Naive thymus-derived CD8-positive, alpha-beta T cell (primary cell): ENCODE measurements at regions not wholly inside any gene's neighbourhood (a gene's known extent, or its start where the extent isn't known, plus 50 kb on each side); places are given as distances from the start of the nearest gene placed in this dataset.
"Not testable (repeated sequence)": the region's sequence is repeated elsewhere in the genome, so short reads cannot be mapped to it uniquely, and the experiment has no call there.

Source experiments
- ATAC-seq, 2 donors: fragments of 150-1000 bp; cut with Tn5 transposase in 1 of 2; sonication (Bioruptor Pico), chemical (Tn5 transposase) in 1 of 2; 1 replicate in 1 of 2; 2 replicates in 1 of 2; pipeline ENCODE4 v1.10.0; 2021; ENCODE audit warnings: mild to moderate bottlenecking in 2 of 2, moderate library complexity in 2 of 2
- POLR2A ChIA-PET: fragments of 350-600 bp; sonication (Branson Sonifier 250); formaldehyde crosslinking; loops from one replicate; lab custom pipeline; 2021; ENCODE audit warnings: antibody characterized with exemption; lab: Charles Lee
- DNase-seq, 10 donors: peaks; one replicate each; pipeline versions ENCODE4 v3.0.0 to v3.0.0-alpha.2; 2020 to 2022
- H3K27ac Mint-ChIP-seq, 10 donors: one replicate each; pipeline ENCODE4 v1.8.0; 2020 to 2022; ENCODE audit warnings: mild to moderate bottlenecking in 10 of 10, mixed read lengths in 10 of 10, moderate library complexity in 4 of 10, inconsistent platforms in 1 of 10
- H3K27me3 Mint-ChIP-seq, 5 donors: one replicate each; pipeline ENCODE4 v1.8.0; 2021 to 2022; ENCODE audit warnings: mixed read lengths in 5 of 5
- H3K36me3 Mint-ChIP-seq, 3 donors: one replicate each; pipeline ENCODE4 v1.8.0; 2020 to 2022; ENCODE audit warnings: mixed read lengths in 3 of 3, mild to moderate bottlenecking in 2 of 3, inconsistent platforms in 1 of 3
- H3K4me1 Mint-ChIP-seq, 4 donors: one replicate each; pipeline ENCODE4 v1.8.0; 2021 to 2022; ENCODE audit warnings: mixed read lengths in 4 of 4
- H3K4me3 Mint-ChIP-seq, 10 donors: one replicate each; pipeline ENCODE4 v1.8.0; 2020 to 2022; ENCODE audit warnings: mild to moderate bottlenecking in 10 of 10, mixed read lengths in 10 of 10, moderate library complexity in 6 of 10, inconsistent platforms in 1 of 10
- H3K9me3 Mint-ChIP-seq, 9 donors: one replicate each; pipeline ENCODE4 v1.8.0; 2020 to 2022; ENCODE audit warnings: mixed read lengths in 9 of 9, mild to moderate bottlenecking in 3 of 9, inconsistent platforms in 1 of 9, moderate library complexity in 1 of 9

- ATAC-seq (no peak), DNase-seq (no peak)
- no peak overlapping the region for H3K27ac Mint-ChIP-seq
- no peaks in the 10 kb centered on the region for H3K4me1 Mint-ChIP-seq
- peaks cover 0 to 10% (median 3%) of the 10 kb centered on the region in 9 donors for H3K9me3 Mint-ChIP-seq
- H3K36me3 Mint-ChIP-seq = no peaks in the 10 kb centered on the region
- no peak overlapping the region for H3K4me3 Mint-ChIP-seq
- H3K27me3 Mint-ChIP-seq = peaks cover 0 to 4% (median 0%) of the 10 kb centered on the region in 5 donors
- POLR2A ChIA-PET = no interaction called here
Observed at GRCh38 chr12:14086838-14087237, 105.4 kb upstream of the GRIN2B start.

- ATAC-seq (no peak), DNase-seq (no peak)
- POLR2A ChIA-PET = no interaction called here
- Mint-ChIP-seq H3K4me1 (peaks cover 0 to 2% (median 0%) of the 10 kb centered on the region in 4 donors), H3K9me3 (peaks cover 3 to 31% (median 9%) of the 10 kb centered on the region in 9 donors), H3K36me3 (peaks cover 0 to 19% (median 0%) of the 10 kb centered on the region in 3 donors), H3K27ac (no peak overlapping the region), H3K27me3 (peaks cover 5 to 50% (median 16%) of the 10 kb centered on the region in 5 donors), H3K4me3 (no peak overlapping the region)
Observed at GRCh38 chr12:14099994-14100393, 118.6 kb upstream of the GRIN2B start.

GRCh38 chr12:14101556-14101955, 120.2 kb upstream of the GRIN2B start:
- POLR2A ChIA-PET, H3K4me3 Mint-ChIP-seq: not testable (repeated sequence)
- peaks cover 0 to 19% (median 0%) of the 10 kb centered on the region in 3 donors for H3K36me3 Mint-ChIP-seq

DNA sequence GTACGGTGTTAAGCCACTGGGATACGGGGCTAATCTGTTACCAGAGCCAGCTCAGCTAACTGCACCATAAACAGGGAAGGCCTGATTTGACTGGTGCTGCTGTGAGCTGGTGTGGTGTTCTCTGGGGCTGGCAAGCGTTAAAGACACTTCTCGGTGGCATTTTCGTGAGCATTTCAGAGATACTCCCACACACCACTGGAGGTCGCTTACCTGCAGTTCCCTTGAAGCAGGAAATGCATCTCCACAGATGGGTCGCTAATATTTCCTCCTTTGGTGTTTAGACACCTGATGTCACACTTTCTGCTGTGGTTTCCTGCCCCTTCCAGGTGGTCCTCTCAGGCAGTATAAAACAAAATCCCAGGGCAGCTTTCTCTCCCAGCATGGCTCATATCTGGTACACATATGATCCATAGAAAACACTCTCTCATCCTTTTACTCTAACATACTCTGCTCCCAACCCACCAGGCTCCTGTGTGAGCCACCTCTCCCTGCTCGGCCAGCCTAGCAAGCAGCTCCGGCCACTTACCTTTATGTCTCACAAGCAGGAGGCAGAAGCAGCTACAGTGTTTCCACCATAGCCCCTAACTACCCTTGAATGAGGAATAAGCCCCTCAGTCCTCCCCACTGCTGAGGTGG, 129.9 kb upstream of the GRIN2B start:
- peaks cover 11 to 44% (median 20%) of the 10 kb centered on the region in 5 donors for H3K27me3 Mint-ChIP-seq

More at GRCh38 chr12:14101556-14101955, 120.2 kb upstream of the GRIN2B start:
- DNase-seq, ATAC-seq, H3K27ac Mint-ChIP-seq, H3K4me1 Mint-ChIP-seq: not testable (repeated sequence)
- peaks cover 3 to 32% (median 8%) of the 10 kb centered on the region in 9 donors for H3K9me3 Mint-ChIP-seq
- peaks cover 6 to 50% (median 19%) of the 10 kb centered on the region in 5 donors for H3K27me3 Mint-ChIP-seq

GRCh38 chr12:14113031-14113430, 131.6 kb upstream of the GRIN2B start:
- Mint-ChIP-seq H3K27ac (no peak overlapping the region), H3K9me3 (peaks cover 0 to 21% (median 11%) of the 10 kb centered on the region in 9 donors), H3K4me1 (peaks cover 0 to 7% (median 2%) of the 10 kb centered on the region in 4 donors), H3K27me3 (peaks cover 6 to 44% (median 15%) of the 10 kb centered on the region in 5 donors), H3K36me3 (peaks cover 0 to 7% (median 0%) of the 10 kb centered on the region in 3 donors), H3K4me3 (no peak overlapping the region)
- DNase-seq (no peak), ATAC-seq (no peak)
- POLR2A ChIA-PET = no interaction called here

More for the DNA sequence above, 129.9 kb upstream of the GRIN2B start:
- H3K4me3 Mint-ChIP-seq = no peak overlapping the region
- no peaks in the 10 kb centered on the region for H3K36me3 Mint-ChIP-seq
- H3K27ac Mint-ChIP-seq = no peak overlapping the region
- H3K9me3 Mint-ChIP-seq = peaks cover 0 to 7% (median 4%) of the 10 kb centered on the region in 9 donors
- no peak for ATAC-seq
- POLR2A ChIA-PET = no interaction called here
- H3K4me1 Mint-ChIP-seq = peaks cover 0 to 7% (median 2%) of the 10 kb centered on the region in 4 donors
- peak in 1 of 10 donors; percentile 8 for DNase-seq

GRCh38 chr12:14126692-14127091, 145.3 kb upstream of the GRIN2B start:
- H3K36me3 Mint-ChIP-seq = peaks cover 0 to 12% (median 2%) of the 10 kb centered on the region in 3 donors
- DNase-seq = no peak
- POLR2A ChIA-PET = no interaction called here
- H3K4me1 Mint-ChIP-seq = no peaks in the 10 kb centered on the region
- H3K9me3 Mint-ChIP-seq = peaks cover 5 to 29% (median 13%) of the 10 kb centered on the region in 9 donors
- no peak for ATAC-seq
- H3K27me3 Mint-ChIP-seq = peaks cover 5 to 21% (median 14%) of the 10 kb centered on the region in 5 donors
- no peak overlapping the region for H3K27ac Mint-ChIP-seq
- H3K4me3 Mint-ChIP-seq = no peak overlapping the region

GRCh38 chr12:14129611-14130195, 148.3 kb upstream of the GRIN2B start:
- DNase-seq = no peak
- POLR2A ChIA-PET = no interaction called here
- Mint-ChIP-seq H3K36me3 (peaks cover 0 to 12% (median 2%) of the 10 kb centered on the region in 3 donors), H3K27ac (no peak overlapping the region), H3K4me3 (no peak overlapping the region), H3K4me1 (no peaks in the 10 kb centered on the region), H3K27me3 (peaks cover 7 to 23% (median 20%) of the 10 kb centered on the region in 5 donors), H3K9me3 (peaks cover 0 to 19% (median 7%) of the 10 kb centered on the region in 9 donors)
- no peak for ATAC-seq

GRCh38 chr12:14135996-14136395, 154.6 kb upstream of the GRIN2B start:
- ATAC-seq (no peak), DNase-seq (no peak)
- Mint-ChIP-seq H3K36me3 (no peaks in the 10 kb centered on the region), H3K9me3 (no peaks in the 10 kb centered on the region), H3K4me1 (no peaks in the 10 kb centered on the region), H3K4me3 (no peak overlapping the region), H3K27me3 (peaks cover 8 to 17% (median 10%) of the 10 kb centered on the region in 5 donors), H3K27ac (no peak overlapping the region)
- POLR2A ChIA-PET = no interaction called here

- H3K27me3 Mint-ChIP-seq = peaks cover 0 to 14% (median 9%) of the 10 kb centered on the region in 5 donors
- ATAC-seq = no peak
- H3K9me3 Mint-ChIP-seq = no peaks in the 10 kb centered on the region
Observed at GRCh38 chr12:14138495-14138894, 157.1 kb upstream of the GRIN2B start.

DNA sequence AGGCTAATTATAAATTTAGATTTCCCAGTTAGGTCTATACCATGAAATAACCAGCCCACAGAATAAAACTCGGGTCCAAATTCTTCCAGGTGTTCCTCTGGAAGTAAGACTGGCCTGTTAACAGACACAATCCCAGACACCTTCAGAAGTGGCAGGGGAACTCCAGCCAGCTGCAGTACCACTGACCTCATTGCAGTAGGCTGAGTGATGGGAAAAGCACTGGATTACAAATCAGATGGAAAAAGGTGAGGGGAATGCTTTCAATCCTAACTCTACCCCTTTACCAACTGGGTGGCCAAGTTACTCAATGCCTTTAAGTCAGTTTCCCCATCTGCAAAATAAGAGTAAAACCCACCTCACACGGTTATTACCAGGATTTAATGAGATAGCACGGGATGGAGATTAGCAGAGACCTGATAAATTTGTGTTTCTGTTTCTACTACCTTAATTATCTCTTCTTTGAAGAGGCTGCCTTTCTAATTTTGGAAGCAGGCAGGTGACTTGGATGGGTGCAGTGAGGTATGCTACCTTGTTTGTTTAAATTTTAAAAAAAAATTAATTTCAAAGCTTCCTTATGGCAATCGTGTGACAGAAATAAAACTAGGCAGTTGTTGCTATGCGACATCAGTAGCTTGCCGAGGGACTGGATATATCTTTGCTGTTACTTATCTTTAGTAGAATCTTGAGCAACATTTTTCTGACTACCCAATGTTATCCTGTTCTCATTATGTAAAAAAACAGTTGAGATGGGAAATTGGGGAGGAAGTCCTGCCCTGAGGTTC, 167.3 kb upstream of the GRIN2B start:
- H3K27ac Mint-ChIP-seq = no peak overlapping the region
- ATAC-seq (no peak), DNase-seq (no peak)
- peaks cover 6 to 16% (median 11%) of the 10 kb centered on the region in 5 donors for H3K27me3 Mint-ChIP-seq
- H3K4me1 Mint-ChIP-seq = peaks cover 0 to 4% (median under 1%) of the 10 kb centered on the region in 4 donors
- POLR2A ChIA-PET = no interaction called here
- no peak overlapping the region for H3K4me3 Mint-ChIP-seq
- H3K36me3 Mint-ChIP-seq = no peaks in the 10 kb centered on the region
- no peaks in the 10 kb centered on the region for H3K9me3 Mint-ChIP-seq

More at GRCh38 chr12:14138495-14138894, 157.1 kb upstream of the GRIN2B start:
- POLR2A ChIA-PET = no interaction called here
- no peak overlapping the region for H3K27ac Mint-ChIP-seq
- H3K4me3 Mint-ChIP-seq = no peak overlapping the region
- H3K36me3 Mint-ChIP-seq = no peaks in the 10 kb centered on the region
- no peak for DNase-seq
- H3K4me1 Mint-ChIP-seq = no peaks in the 10 kb centered on the region

- ATAC-seq = no peak
Observed at GRCh38 chr12:14153803-14154202, 172.4 kb upstream of the GRIN2B start.

DNA sequence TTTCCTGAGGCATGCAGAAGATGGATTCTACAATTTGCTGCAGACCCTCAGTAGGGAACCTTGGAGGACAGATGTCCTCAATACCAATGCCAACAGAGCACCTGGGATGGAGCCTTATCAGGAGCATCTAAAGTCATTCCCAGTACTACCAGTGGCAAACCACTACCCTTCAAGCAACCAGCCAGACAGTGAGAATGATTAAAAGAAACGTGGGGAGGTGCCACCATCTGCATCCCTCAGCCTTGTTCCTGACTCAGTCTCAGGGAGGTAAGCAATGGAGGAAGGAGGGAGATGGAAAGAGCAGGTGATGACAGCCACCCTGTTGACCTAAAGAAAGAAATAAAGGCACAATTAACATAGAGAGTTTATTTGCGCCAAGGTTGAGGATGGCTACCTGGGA, 175.2 kb upstream of the GRIN2B start:
- peak overlapping the region in 1 of 10 donors; percentile 12 for H3K4me3 Mint-ChIP-seq
- H3K27me3 Mint-ChIP-seq = peaks cover 0 to 11% (median 0%) of the 10 kb centered on the region in 5 donors
- H3K36me3 Mint-ChIP-seq = peaks cover 0 to 5% (median 1%) of the 10 kb centered on the region in 3 donors
- ATAC-seq = no peak
- no peak overlapping the region for H3K27ac Mint-ChIP-seq
- peaks cover 0 to 8% (median 3%) of the 10 kb centered on the region in 9 donors for H3K9me3 Mint-ChIP-seq
- H3K4me1 Mint-ChIP-seq = peaks cover 0 to 25% (median 0%) of the 10 kb centered on the region in 4 donors
- DNase-seq = no peak
- POLR2A ChIA-PET = no interaction called here

More at GRCh38 chr12:14153803-14154202, 172.4 kb upstream of the GRIN2B start:
- POLR2A ChIA-PET = no interaction called here
- Mint-ChIP-seq H3K4me3 (no peak overlapping the region), H3K4me1 (peaks cover 0 to 25% (median under 1%) of the 10 kb centered on the region in 4 donors), H3K36me3 (peaks cover 0 to 5% (median 1%) of the 10 kb centered on the region in 3 donors), H3K9me3 (peaks cover 0 to 8% (median 3%) of the 10 kb centered on the region in 9 donors), H3K27ac (no peak overlapping the region), H3K27me3 (peaks cover 3 to 16% (median 11%) of the 10 kb centered on the region in 5 donors)
- no peak for DNase-seq
